Nephron progenitor cell (in vitro differentiated cells): ENCODE measurements at regions not wholly inside any gene's neighbourhood (a gene's known extent, or its start where the extent isn't known, plus 50 kb on each side); places are given as distances from the start of the nearest gene placed in this dataset.

Source experiments
- DNase-seq: peaks from one replicate; pipeline ENCODE4 v3.0.0; 2021
- H3K27ac Mint-ChIP-seq: 2 replicates; pipeline ENCODE4 v1.8.0; 2021; ENCODE audit warnings: mild to moderate bottlenecking, moderate library complexity, mixed read lengths
- H3K27me3 Mint-ChIP-seq: 2 replicates; pipeline ENCODE4 v1.8.0; 2021; ENCODE audit warnings: mild to moderate bottlenecking, low read depth, mixed read lengths; ENCODE audit not compliant: poor library complexity
- H3K36me3 Mint-ChIP-seq: 2 replicates; pipeline ENCODE4 v1.8.0; 2021; ENCODE audit warnings: low read depth, mixed read lengths
- H3K4me1 Mint-ChIP-seq: 2 replicates; pipeline ENCODE4 v1.8.0; 2021; ENCODE audit warnings: mixed read lengths
- H3K4me3 Mint-ChIP-seq: 2 replicates; pipeline ENCODE4 v1.8.0; 2021; ENCODE audit warnings: mild to moderate bottlenecking, moderate library complexity, mixed read lengths
- H3K9me3 Mint-ChIP-seq: 2 replicates; pipeline ENCODE4 v1.8.0; 2021; ENCODE audit warnings: mild to moderate bottlenecking, moderate library complexity, mixed read lengths
- CTCF ChIP-seq: fragments of 200-600 bp; sonication (generic); IDR thresholded peaks from 2 replicates; pipeline ENCODE4 v1.5.0; 2021; ENCODE audit warnings: antibody characterized with exemption

GRCh38 chr10:131840788-131841118 lies 60.1 kb upstream of the PPP2R2D start:
- Mint-ChIP-seq H3K4me3 (no peak overlapping the region), H3K9me3 (peaks cover 7% of the 10 kb centered on the region), H3K27ac (no peak overlapping the region), H3K36me3 (no peaks in the 10 kb centered on the region), H3K27me3 (peaks cover 5% of the 10 kb centered on the region), H3K4me1 (peaks cover 5% of the 10 kb centered on the region)
- TF ChIP-seq CTCF: no peak
- no peak for DNase-seq

- H3K36me3 Mint-ChIP-seq: no peaks in the 10 kb centered on the region
- peaks cover 5% of the 10 kb centered on the region for H3K27me3 Mint-ChIP-seq
- H3K9me3 Mint-ChIP-seq: peaks cover 7% of the 10 kb centered on the region
- H3K4me3 Mint-ChIP-seq: no peak overlapping the region
- DNase-seq: no peak
- peaks cover 8% of the 10 kb centered on the region for H3K4me1 Mint-ChIP-seq
- H3K27ac Mint-ChIP-seq: no peak overlapping the region
- no peak for TF ChIP-seq CTCF
These were observed 59.6 kb upstream of the PPP2R2D start for GRCh38 chr10:131841131-131841660.

- Mint-ChIP-seq H3K27me3 (peaks cover 5% of the 10 kb centered on the region), H3K27ac (no peak overlapping the region), H3K9me3 (peaks cover 7% of the 10 kb centered on the region), H3K36me3 (no peaks in the 10 kb centered on the region), H3K4me3 (no peak overlapping the region), H3K4me1 (peaks cover 13% of the 10 kb centered on the region)
- no peak for TF ChIP-seq CTCF
- no peak for DNase-seq
These were observed 59.1 kb upstream of the PPP2R2D start for GRCh38 chr10:131841661-131842139.

- Mint-ChIP-seq H3K27me3 (no peaks in the 10 kb centered on the region), H3K27ac (no peak overlapping the region), H3K4me1 (peaks cover 21% of the 10 kb centered on the region), H3K4me3 (no peak overlapping the region), H3K9me3 (peaks cover 7% of the 10 kb centered on the region), H3K36me3 (no peaks in the 10 kb centered on the region)
- no peak for DNase-seq
- no peak for TF ChIP-seq CTCF
These were observed 58.3 kb upstream of the PPP2R2D start for GRCh38 chr10:131842351-131843088.

- Mint-ChIP-seq H3K9me3 (peaks cover 7% of the 10 kb centered on the region), H3K27ac (no peak overlapping the region), H3K36me3 (no peaks in the 10 kb centered on the region), H3K4me1 (peaks cover 26% of the 10 kb centered on the region), H3K4me3 (no peak overlapping the region), H3K27me3 (no peaks in the 10 kb centered on the region)
- TF ChIP-seq CTCF: no peak
- no peak for DNase-seq
These were observed 57.7 kb upstream of the PPP2R2D start for GRCh38 chr10:131843089-131843595.

- H3K9me3 Mint-ChIP-seq: peaks cover 7% of the 10 kb centered on the region
- H3K27me3 Mint-ChIP-seq: no peaks in the 10 kb centered on the region
- no peak overlapping the region for H3K4me3 Mint-ChIP-seq
- no peaks in the 10 kb centered on the region for H3K36me3 Mint-ChIP-seq
- peaks cover 26% of the 10 kb centered on the region for H3K4me1 Mint-ChIP-seq
- no peak for DNase-seq
- no peak for TF ChIP-seq CTCF
- no peak overlapping the region for H3K27ac Mint-ChIP-seq
These were observed 56.9 kb upstream of the PPP2R2D start for GRCh38 chr10:131843881-131844284.
